WTC11 (cell line): ENCODE measurements at regions not wholly inside any gene's neighbourhood (a gene's known extent, or its start where the extent isn't known, plus 50 kb on each side); places are given as distances from the start of the nearest gene placed in this dataset.

Experiments used
- ATAC-seq: fragments of 200-7000 bp; cut with Tn5 transposase; 2 replicates; pipeline ENCODE4 v1.10.0; 2021; ENCODE audit warnings: mild to moderate bottlenecking, moderate library complexity
- CTCF ChIA-PET: fragments of 300-600 bp; sonication (Branson Sonifier 250); formaldehyde crosslinking; loops from one replicate; lab custom pipeline; 2021; ENCODE audit warnings: antibody characterized with exemption; lab: Charles Lee
- POLR2A ChIA-PET: fragments of 350-600 bp; sonication (Branson Sonifier 250); formaldehyde crosslinking; loops from one replicate; lab custom pipeline; 2021; ENCODE audit warnings: antibody characterized with exemption; lab: Charles Lee
- DNase-seq: peaks from one replicate; pipeline ENCODE4 v3.0.0; 2021; ENCODE audit warnings: low spot score
- H3K27ac Mint-ChIP-seq: 2 replicates; pipeline ENCODE4 v1.8.0; 2021; ENCODE audit warnings: mixed read lengths
- H3K27me3 Mint-ChIP-seq: 2 replicates; pipeline ENCODE4 v1.8.0; 2021; ENCODE audit warnings: low read depth, mild to moderate bottlenecking, moderate library complexity, mixed read lengths
- H3K36me3 Mint-ChIP-seq: 2 replicates; pipeline ENCODE4 v1.8.0; 2021; ENCODE audit warnings: mixed read lengths
- H3K4me1 Mint-ChIP-seq: 2 replicates; pipeline ENCODE4 v1.8.0; 2022; ENCODE audit warnings: mixed read lengths
- H3K4me3 Mint-ChIP-seq: 2 replicates; pipeline ENCODE4 v1.8.0; 2021; ENCODE audit warnings: mild to moderate bottlenecking, moderate library complexity, mixed read lengths
- H3K9me3 Mint-ChIP-seq: 2 replicates; pipeline ENCODE4 v1.8.0; 2021; ENCODE audit warnings: mixed read lengths
- AR ChIP-seq: fragments of 250-450 bp; sonication (Bioruptor Pico); IDR thresholded peaks from 2 replicates; pipeline ENCODE4 v1.9.0; 2021; ENCODE audit warnings: mild to moderate bottlenecking
- FOXJ3 ChIP-seq: sonication (generic); formaldehyde crosslinking; IDR thresholded peaks from 2 replicates; pipeline ENCODE4 v1.9.0; 2021; ENCODE audit warnings: missing genetic modification reagents, mild to moderate bottlenecking, borderline replicate concordance
- IRF2 ChIP-seq: sonication (generic); formaldehyde crosslinking; IDR thresholded peaks from 2 replicates; pipeline ENCODE4 v1.8.0; 2022; ENCODE audit warnings: low read depth, missing genetic modification reagents, borderline replicate concordance
- NR1H2 ChIP-seq: sonication (generic); formaldehyde crosslinking; IDR thresholded peaks from 2 replicates; pipeline ENCODE4 v1.9.0; 2021; ENCODE audit warnings: mild to moderate bottlenecking, moderate library complexity, missing genetic modification reagents
- NR2C2 ChIP-seq: sonication (generic); formaldehyde crosslinking; IDR thresholded peaks from 2 replicates; pipeline ENCODE4 v1.8.0; 2022; ENCODE audit warnings: mild to moderate bottlenecking, missing genetic modification reagents
- NR3C1 ChIP-seq: sonication (generic); formaldehyde crosslinking; conservative IDR thresholded peaks from 2 replicates; pipeline ENCODE4 v1.8.1; 2023; ENCODE audit warnings: low read depth, mild to moderate bottlenecking, missing genetic modification reagents
- OVOL2 ChIP-seq: fragments of 250-450 bp; sonication (Bioruptor Pico); IDR thresholded peaks from 2 replicates; pipeline ENCODE4 v1.9.0; 2021; ENCODE audit warnings: mild to moderate bottlenecking, borderline replicate concordance
- PRRX2 ChIP-seq: fragments of 250-450 bp; sonication (Bioruptor Pico); IDR thresholded peaks from 2 replicates; pipeline ENCODE4 v1.8.0; 2021; ENCODE audit warnings: mild to moderate bottlenecking
- RORB ChIP-seq: fragments of 250-450 bp; sonication (Bioruptor Pico); IDR thresholded peaks from 2 replicates; pipeline ENCODE4 v1.9.0; 2021; ENCODE audit warnings: mild to moderate bottlenecking
- SMAD3 ChIP-seq: sonication (generic); formaldehyde crosslinking; IDR thresholded peaks from 2 replicates; pipeline ENCODE4 v1.8.0; 2022; ENCODE audit warnings: missing genetic modification reagents, mild to moderate bottlenecking, borderline replicate concordance
- SOX15 ChIP-seq: fragments of 250-450 bp; sonication (Bioruptor Pico); IDR thresholded peaks from 2 replicates; pipeline ENCODE4 v1.9.0; 2021; ENCODE audit warnings: mild to moderate bottlenecking
- ZNF138 ChIP-seq: sonication (generic); formaldehyde crosslinking; conservative IDR thresholded peaks from 2 replicates; pipeline ENCODE4 v1.8.1; 2022; ENCODE audit warnings: mild to moderate bottlenecking, moderate library complexity, missing genetic modification reagents
- ZNF219 ChIP-seq: sonication (generic); formaldehyde crosslinking; IDR thresholded peaks from 2 replicates; pipeline ENCODE4 v1.8.0; 2023; ENCODE audit warnings: missing genetic modification reagents, mild to moderate bottlenecking, borderline replicate concordance
- ZNF423 ChIP-seq: fragments of 250-450 bp; sonication (Bioruptor Pico); IDR thresholded peaks from 2 replicates; pipeline ENCODE4 v2.1.2; 2022; ENCODE audit warnings: mild to moderate bottlenecking, moderate library complexity
- ZNF512 ChIP-seq: sonication (generic); formaldehyde crosslinking; IDR thresholded peaks from 2 replicates; pipeline ENCODE4 v1.8.1; 2022; ENCODE audit warnings: missing genetic modification reagents, borderline replicate concordance
- TF ChIP-seq, protein P1 (sequence below): sonication (generic); formaldehyde crosslinking; IDR thresholded peaks from 2 replicates; pipeline ENCODE4 v1.8.1; 2022; ENCODE audit warnings: low read depth, mild to moderate bottlenecking, moderate library complexity, missing genetic modification reagents, borderline replicate concordance
- TF ChIP-seq, protein P2 (sequence below): fragments of 250-450 bp; sonication (Bioruptor Pico); IDR thresholded peaks from 2 replicates; pipeline ENCODE4 v1.9.0; 2021; ENCODE audit warnings: mild to moderate bottlenecking, borderline replicate concordance
- TF ChIP-seq, protein P3 (sequence below): sonication (generic); formaldehyde crosslinking; IDR thresholded peaks from 2 replicates; pipeline ENCODE4 v1.8.0; 2023; ENCODE audit warnings: missing genetic modification reagents, mild to moderate bottlenecking, borderline replicate concordance
- TF ChIP-seq, protein P4 (sequence below): sonication (generic); formaldehyde crosslinking; IDR thresholded peaks from 2 replicates; pipeline ENCODE4 v1.8.1; 2022; ENCODE audit warnings: low read depth, missing genetic modification reagents, borderline replicate concordance

- no peak for TF ChIP-seq IRF2 (CRISPR knock-in tag)
These were observed 320.3 kb upstream of the PLXNA2 start (continued) for GRCh38 chr1:208564466-208564865.

- Mint-ChIP-seq H3K36me3 (peaks cover 9% of the 10 kb centered on the region; the same call in 1 of the 2 replicates), H3K27ac (no peak overlapping the region), H3K9me3 (peaks cover 28% of the 10 kb centered on the region), H3K27me3 (no peaks in the 10 kb centered on the region), H3K4me3 (no peak overlapping the region), H3K4me1 (no peaks in the 10 kb centered on the region)
- ATAC-seq (no peak), DNase-seq (no peak)
- TF ChIP-seq ZNF219 = no peak
- TF ChIP-seq RORB (CRISPR knock-in tag) = no peak
- no peak for TF ChIP-seq PRRX2 (CRISPR knock-in tag)
- no peak for TF ChIP-seq SOX15 (CRISPR knock-in tag)
- no peak for TF ChIP-seq SMAD3 (CRISPR knock-in tag)
- TF ChIP-seq, protein P1, sequence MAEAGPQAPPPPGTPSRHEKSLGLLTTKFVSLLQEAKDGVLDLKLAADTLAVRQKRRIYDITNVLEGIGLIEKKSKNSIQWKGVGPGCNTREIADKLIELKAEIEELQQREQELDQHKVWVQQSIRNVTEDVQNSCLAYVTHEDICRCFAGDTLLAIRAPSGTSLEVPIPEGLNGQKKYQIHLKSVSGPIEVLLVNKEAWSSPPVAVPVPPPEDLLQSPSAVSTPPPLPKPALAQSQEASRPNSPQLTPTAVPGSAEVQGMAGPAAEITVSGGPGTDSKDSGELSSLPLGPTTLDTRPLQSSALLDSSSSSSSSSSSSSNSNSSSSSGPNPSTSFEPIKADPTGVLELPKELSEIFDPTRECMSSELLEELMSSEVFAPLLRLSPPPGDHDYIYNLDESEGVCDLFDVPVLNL (CRISPR knock-in tag) = no peak
- no peak for TF ChIP-seq ZNF423 (CRISPR knock-in tag)
- TF ChIP-seq ZNF512 = no peak
- no peak for TF ChIP-seq OVOL2 (CRISPR knock-in tag)
- TF ChIP-seq ZNF138 (CRISPR knock-in tag) = no peak
- TF ChIP-seq, protein P2, sequence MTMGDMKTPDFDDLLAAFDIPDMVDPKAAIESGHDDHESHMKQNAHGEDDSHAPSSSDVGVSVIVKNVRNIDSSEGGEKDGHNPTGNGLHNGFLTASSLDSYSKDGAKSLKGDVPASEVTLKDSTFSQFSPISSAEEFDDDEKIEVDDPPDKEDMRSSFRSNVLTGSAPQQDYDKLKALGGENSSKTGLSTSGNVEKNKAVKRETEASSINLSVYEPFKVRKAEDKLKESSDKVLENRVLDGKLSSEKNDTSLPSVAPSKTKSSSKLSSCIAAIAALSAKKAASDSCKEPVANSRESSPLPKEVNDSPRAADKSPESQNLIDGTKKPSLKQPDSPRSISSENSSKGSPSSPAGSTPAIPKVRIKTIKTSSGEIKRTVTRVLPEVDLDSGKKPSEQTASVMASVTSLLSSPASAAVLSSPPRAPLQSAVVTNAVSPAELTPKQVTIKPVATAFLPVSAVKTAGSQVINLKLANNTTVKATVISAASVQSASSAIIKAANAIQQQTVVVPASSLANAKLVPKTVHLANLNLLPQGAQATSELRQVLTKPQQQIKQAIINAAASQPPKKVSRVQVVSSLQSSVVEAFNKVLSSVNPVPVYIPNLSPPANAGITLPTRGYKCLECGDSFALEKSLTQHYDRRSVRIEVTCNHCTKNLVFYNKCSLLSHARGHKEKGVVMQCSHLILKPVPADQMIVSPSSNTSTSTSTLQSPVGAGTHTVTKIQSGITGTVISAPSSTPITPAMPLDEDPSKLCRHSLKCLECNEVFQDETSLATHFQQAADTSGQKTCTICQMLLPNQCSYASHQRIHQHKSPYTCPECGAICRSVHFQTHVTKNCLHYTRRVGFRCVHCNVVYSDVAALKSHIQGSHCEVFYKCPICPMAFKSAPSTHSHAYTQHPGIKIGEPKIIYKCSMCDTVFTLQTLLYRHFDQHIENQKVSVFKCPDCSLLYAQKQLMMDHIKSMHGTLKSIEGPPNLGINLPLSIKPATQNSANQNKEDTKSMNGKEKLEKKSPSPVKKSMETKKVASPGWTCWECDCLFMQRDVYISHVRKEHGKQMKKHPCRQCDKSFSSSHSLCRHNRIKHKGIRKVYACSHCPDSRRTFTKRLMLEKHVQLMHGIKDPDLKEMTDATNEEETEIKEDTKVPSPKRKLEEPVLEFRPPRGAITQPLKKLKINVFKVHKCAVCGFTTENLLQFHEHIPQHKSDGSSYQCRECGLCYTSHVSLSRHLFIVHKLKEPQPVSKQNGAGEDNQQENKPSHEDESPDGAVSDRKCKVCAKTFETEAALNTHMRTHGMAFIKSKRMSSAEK = no peak
- no peak for TF ChIP-seq FOXJ3 (CRISPR knock-in tag)
- TF ChIP-seq AR (CRISPR knock-in tag) = no peak
- TF ChIP-seq NR2C2 (CRISPR knock-in tag) = no peak
- no peak for TF ChIP-seq NR3C1 (CRISPR knock-in tag)
- TF ChIP-seq, protein P3, sequence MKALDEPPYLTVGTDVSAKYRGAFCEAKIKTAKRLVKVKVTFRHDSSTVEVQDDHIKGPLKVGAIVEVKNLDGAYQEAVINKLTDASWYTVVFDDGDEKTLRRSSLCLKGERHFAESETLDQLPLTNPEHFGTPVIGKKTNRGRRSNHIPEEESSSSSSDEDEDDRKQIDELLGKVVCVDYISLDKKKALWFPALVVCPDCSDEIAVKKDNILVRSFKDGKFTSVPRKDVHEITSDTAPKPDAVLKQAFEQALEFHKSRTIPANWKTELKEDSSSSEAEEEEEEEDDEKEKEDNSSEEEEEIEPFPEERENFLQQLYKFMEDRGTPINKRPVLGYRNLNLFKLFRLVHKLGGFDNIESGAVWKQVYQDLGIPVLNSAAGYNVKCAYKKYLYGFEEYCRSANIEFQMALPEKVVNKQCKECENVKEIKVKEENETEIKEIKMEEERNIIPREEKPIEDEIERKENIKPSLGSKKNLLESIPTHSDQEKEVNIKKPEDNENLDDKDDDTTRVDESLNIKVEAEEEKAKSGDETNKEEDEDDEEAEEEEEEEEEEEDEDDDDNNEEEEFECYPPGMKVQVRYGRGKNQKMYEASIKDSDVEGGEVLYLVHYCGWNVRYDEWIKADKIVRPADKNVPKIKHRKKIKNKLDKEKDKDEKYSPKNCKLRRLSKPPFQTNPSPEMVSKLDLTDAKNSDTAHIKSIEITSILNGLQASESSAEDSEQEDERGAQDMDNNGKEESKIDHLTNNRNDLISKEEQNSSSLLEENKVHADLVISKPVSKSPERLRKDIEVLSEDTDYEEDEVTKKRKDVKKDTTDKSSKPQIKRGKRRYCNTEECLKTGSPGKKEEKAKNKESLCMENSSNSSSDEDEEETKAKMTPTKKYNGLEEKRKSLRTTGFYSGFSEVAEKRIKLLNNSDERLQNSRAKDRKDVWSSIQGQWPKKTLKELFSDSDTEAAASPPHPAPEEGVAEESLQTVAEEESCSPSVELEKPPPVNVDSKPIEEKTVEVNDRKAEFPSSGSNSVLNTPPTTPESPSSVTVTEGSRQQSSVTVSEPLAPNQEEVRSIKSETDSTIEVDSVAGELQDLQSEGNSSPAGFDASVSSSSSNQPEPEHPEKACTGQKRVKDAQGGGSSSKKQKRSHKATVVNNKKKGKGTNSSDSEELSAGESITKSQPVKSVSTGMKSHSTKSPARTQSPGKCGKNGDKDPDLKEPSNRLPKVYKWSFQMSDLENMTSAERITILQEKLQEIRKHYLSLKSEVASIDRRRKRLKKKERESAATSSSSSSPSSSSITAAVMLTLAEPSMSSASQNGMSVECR = no peak
- TF ChIP-seq NR1H2 (CRISPR knock-in tag) = no peak
- TF ChIP-seq, protein P4, sequence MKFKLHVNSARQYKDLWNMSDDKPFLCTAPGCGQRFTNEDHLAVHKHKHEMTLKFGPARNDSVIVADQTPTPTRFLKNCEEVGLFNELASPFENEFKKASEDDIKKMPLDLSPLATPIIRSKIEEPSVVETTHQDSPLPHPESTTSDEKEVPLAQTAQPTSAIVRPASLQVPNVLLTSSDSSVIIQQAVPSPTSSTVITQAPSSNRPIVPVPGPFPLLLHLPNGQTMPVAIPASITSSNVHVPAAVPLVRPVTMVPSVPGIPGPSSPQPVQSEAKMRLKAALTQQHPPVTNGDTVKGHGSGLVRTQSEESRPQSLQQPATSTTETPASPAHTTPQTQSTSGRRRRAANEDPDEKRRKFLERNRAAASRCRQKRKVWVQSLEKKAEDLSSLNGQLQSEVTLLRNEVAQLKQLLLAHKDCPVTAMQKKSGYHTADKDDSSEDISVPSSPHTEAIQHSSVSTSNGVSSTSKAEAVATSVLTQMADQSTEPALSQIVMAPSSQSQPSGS (CRISPR knock-in tag) = no peak
- ChIA-PET CTCF (no interaction called here), POLR2A (no interaction called here)
These were observed 321.7 kb upstream of the PLXNA2 start for GRCh38 chr1:208565756-208566440.
